H1 (cell line): ENCODE measurements at regions not wholly inside any gene's neighbourhood (a gene's known extent, or its start where the extent isn't known, plus 50 kb on each side); places are given as distances from the start of the nearest gene placed in this dataset.

Experiments
- ATF3 ChIP-seq: IDR thresholded peaks from 2 replicates; pipeline ENCODE4 v1.6.1; 2011; ENCODE audit warnings: low read depth, mild to moderate bottlenecking, low read length; ENCODE audit not compliant: insufficient read depth
- E2F6 ChIP-seq: IDR thresholded peaks from 2 replicates; pipeline ENCODE4 v1.6.1; 2012; ENCODE audit warnings: inconsistent platforms
- JUND ChIP-seq: IDR thresholded peaks from 2 replicates; pipeline ENCODE4 v1.6.1; 2011; ENCODE audit warnings: mild to moderate bottlenecking, improper control_type of control experiment, low read length
- MAX ChIP-seq: IDR thresholded peaks from 2 replicates; pipeline ENCODE4 v1.6.1; 2012; ENCODE audit warnings: inconsistent platforms
- NRF1 ChIP-seq: IDR thresholded peaks from 2 replicates; pipeline ENCODE4 v1.6.1; 2011; ENCODE audit warnings: mild to moderate bottlenecking, low read depth, low read length, improper control_type of control experiment
- SAP30 ChIP-seq: fragments of 300-600 bp; sonication (generic); IDR thresholded peaks from 2 replicates; pipeline ENCODE4 v1.7.1; 2012; ENCODE audit warnings: low read length, moderate library complexity, mild to moderate bottlenecking, inconsistent platforms; ENCODE audit not compliant: insufficient read depth, insufficient replicate concordance

GRCh38 chrX:40247848-40248622, 150.3 kb upstream of the BCOR start (continued):
- TF ChIP-seq E2F6 (no peak), NRF1 (no peak), SAP30 (no peak), MAX (no peak), ATF3 (no peak), JUND (no peak)
- TF ChIP-seq, all 59 proteins: peak for 0
